ENCODE measurements at regions not wholly inside any gene's neighbourhood (a gene's known extent, or its start where the extent isn't known, plus 50 kb on each side); places are given as distances from the start of the nearest gene placed in this dataset.

DNA sequence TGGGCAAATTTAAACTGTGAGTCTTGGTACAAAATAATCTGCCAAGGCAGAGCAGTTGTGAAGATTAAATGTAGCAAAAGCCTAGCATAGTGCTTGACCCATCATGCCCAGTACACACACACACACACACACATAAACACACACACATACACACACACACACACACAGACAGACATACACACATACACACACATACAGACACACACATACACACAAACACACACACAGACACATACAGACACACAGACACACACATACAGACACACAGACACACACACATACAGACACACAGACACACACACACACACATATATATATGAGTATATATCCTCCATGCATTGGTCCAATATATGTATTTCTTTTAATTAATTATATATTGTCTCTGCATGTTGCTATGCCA, 328.8 kb upstream of the DNAJC19 start:
- TF ChIP-seq, protein P1, sequence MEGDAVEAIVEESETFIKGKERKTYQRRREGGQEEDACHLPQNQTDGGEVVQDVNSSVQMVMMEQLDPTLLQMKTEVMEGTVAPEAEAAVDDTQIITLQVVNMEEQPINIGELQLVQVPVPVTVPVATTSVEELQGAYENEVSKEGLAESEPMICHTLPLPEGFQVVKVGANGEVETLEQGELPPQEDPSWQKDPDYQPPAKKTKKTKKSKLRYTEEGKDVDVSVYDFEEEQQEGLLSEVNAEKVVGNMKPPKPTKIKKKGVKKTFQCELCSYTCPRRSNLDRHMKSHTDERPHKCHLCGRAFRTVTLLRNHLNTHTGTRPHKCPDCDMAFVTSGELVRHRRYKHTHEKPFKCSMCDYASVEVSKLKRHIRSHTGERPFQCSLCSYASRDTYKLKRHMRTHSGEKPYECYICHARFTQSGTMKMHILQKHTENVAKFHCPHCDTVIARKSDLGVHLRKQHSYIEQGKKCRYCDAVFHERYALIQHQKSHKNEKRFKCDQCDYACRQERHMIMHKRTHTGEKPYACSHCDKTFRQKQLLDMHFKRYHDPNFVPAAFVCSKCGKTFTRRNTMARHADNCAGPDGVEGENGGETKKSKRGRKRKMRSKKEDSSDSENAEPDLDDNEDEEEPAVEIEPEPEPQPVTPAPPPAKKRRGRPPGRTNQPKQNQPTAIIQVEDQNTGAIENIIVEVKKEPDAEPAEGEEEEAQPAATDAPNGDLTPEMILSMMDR (IDR thresholded peaks at IDR 0.05; ENCODE audit: low read depth, low read length): no peak
- H3K4me3 ChIP-seq (ENCODE audit: low read depth, low read length): no peak overlapping the region
- H3K27me3 ChIP-seq (ENCODE audit: insufficient read depth, low read depth, severe bottlenecking): no peaks in the 10 kb centered on the region
- H3K9me3 ChIP-seq (ENCODE audit: severe bottlenecking): no peaks in the 10 kb centered on the region
- H3K27ac ChIP-seq: peak overlapping the region; percentile 6; the same call in 1 of the 2 replicates
- no peaks in the 10 kb centered on the region for H3K36me3 ChIP-seq
- DNase-seq: no peak

GRCh38 chr3:181317508-181317907, 328.0 kb upstream of the DNAJC19 start:
- H3K9me3 ChIP-seq (ENCODE audit: severe bottlenecking): no peaks in the 10 kb centered on the region
- no peaks in the 10 kb centered on the region for H3K36me3 ChIP-seq
- H3K27ac ChIP-seq: peak overlapping the region; percentile 32
- peak; percentile 84 for DNase-seq
- H3K4me3 ChIP-seq (ENCODE audit: low read depth, low read length): no peak overlapping the region
- TF ChIP-seq, protein P1 (IDR thresholded peaks at IDR 0.05; ENCODE audit: low read depth, low read length): no peak
- H3K27me3 ChIP-seq (ENCODE audit: insufficient read depth, low read depth, severe bottlenecking): no peaks in the 10 kb centered on the region

- TF ChIP-seq, protein P1 (IDR thresholded peaks at IDR 0.05; ENCODE audit: low read depth, low read length): no peak
- Histone ChIP-seq H3K36me3 (no peaks in the 10 kb centered on the region), H3K4me3 (ENCODE audit: low read depth, low read length) (no peak overlapping the region), H3K27me3 (ENCODE audit: insufficient read depth, low read depth, severe bottlenecking) (no peaks in the 10 kb centered on the region), H3K27ac (no peak overlapping the region), H3K9me3 (ENCODE audit: severe bottlenecking) (no peaks in the 10 kb centered on the region)
- DNase-seq: no peak
Measured at GRCh38 chr3:181316482-181316881, 326.9 kb upstream of the DNAJC19 start.

DNA sequence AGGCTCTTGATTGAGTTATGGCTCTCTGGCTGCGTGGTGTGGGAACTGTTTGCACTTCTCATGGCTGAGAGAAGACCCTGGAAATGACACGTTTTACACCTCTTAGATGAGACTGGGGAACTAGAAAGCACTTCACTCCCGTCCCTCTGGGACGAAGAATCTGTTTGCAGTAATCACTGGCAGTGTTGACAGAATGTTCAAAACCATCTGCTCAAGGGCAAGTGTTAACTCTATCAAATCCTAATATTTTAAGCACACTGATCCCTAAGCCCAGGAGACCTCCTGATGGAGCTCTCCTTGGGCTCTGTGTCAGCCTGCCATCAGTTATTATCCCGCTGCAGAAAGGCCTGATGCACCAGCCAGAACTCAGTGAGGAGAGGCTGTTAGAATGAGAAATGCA, 323.8 kb upstream of the DNAJC19 start:
- Histone ChIP-seq H3K27ac (peak overlapping the region; percentile 47), H3K36me3 (no peaks in the 10 kb centered on the region), H3K4me3 (ENCODE audit: low read depth, low read length) (no peak overlapping the region), H3K9me3 (ENCODE audit: severe bottlenecking) (no peaks in the 10 kb centered on the region), H3K27me3 (ENCODE audit: insufficient read depth, low read depth, severe bottlenecking) (no peaks in the 10 kb centered on the region)
- peak; percentile 66 for DNase-seq
- TF ChIP-seq, protein P1 (IDR thresholded peaks at IDR 0.05; ENCODE audit: low read depth, low read length): no peak

GRCh38 chr3:181311186-181311585, 321.6 kb upstream of the DNAJC19 start:
- no peak overlapping the region for H3K27ac ChIP-seq
- no peak for DNase-seq
- TF ChIP-seq, protein P1 (IDR thresholded peaks at IDR 0.05; ENCODE audit: low read depth, low read length): no peak

GRCh38 chr3:181302960-181303359, 313.4 kb upstream of the DNAJC19 start:
- TF ChIP-seq, protein P1 (IDR thresholded peaks at IDR 0.05; ENCODE audit: low read depth, low read length): no peak
- Histone ChIP-seq H3K4me3 (ENCODE audit: low read depth, low read length) (no peak overlapping the region), H3K27me3 (ENCODE audit: insufficient read depth, low read depth, severe bottlenecking) (no peaks in the 10 kb centered on the region), H3K36me3 (no peaks in the 10 kb centered on the region), H3K27ac (no peak overlapping the region), H3K9me3 (ENCODE audit: severe bottlenecking) (no peaks in the 10 kb centered on the region)
- DNase-seq: no peak

More at GRCh38 chr3:181311186-181311585, 321.6 kb upstream of the DNAJC19 start:
- no peak overlapping the region for H3K4me3 ChIP-seq (ENCODE audit: low read depth, low read length)
- H3K36me3 ChIP-seq: no peaks in the 10 kb centered on the region
- H3K9me3 ChIP-seq (ENCODE audit: severe bottlenecking): no peaks in the 10 kb centered on the region
- no peaks in the 10 kb centered on the region for H3K27me3 ChIP-seq (ENCODE audit: insufficient read depth, low read depth, severe bottlenecking)
